B cell (primary cell): ENCODE measurements at regions not wholly inside any gene's neighbourhood (a gene's known extent, or its start where the extent isn't known, plus 50 kb on each side); places are given as distances from the start of the nearest gene placed in this dataset.

Experiments used
- ATAC-seq: fragments of 200-7000 bp; cut with Tn5 transposase; one replicate; pipeline ENCODE4 v1.10.0; 2021; ENCODE audit warnings: low read depth, mild to moderate bottlenecking, moderate number of reproducible peaks, moderate library complexity
- CTCF ChIA-PET: fragments of 350-600 bp; sonication (Branson Sonifier 250); formaldehyde crosslinking; loops from one replicate; lab custom pipeline; 2021; ENCODE audit warnings: antibody characterized with exemption, inconsistent platforms; lab: Charles Lee
- POLR2A ChIA-PET: fragments of 350-600 bp; sonication (Branson Sonifier 250); formaldehyde crosslinking; loops from one replicate; lab custom pipeline; 2021; ENCODE audit warnings: antibody characterized with exemption; lab: Charles Lee
- DNase-seq: peaks from one replicate; pipeline ENCODE4 v3.0.0; 2013
- H2AFZ ChIP-seq: 2 replicates; pipeline ENCODE4 v1.6.1; 2012; ENCODE audit warnings: mild to moderate bottlenecking, low read depth, low read length; ENCODE audit not compliant: insufficient read depth, poor library complexity, severe bottlenecking
- H3K27ac ChIP-seq, 2 donors: 1 replicate in 1 of 2; 2 replicates in 1 of 2; pipeline ENCODE4 v1.5.1; 2012 to 2013; ENCODE audit warnings: low read length in 2 of 2, mild to moderate bottlenecking in 2 of 2, moderate library complexity in 1 of 2
- H3K27me3 ChIP-seq, 4 experiments: fragments of 200-600 bp in 1 of 4; sonication (generic) in 1 of 4; replicated peaks in 1 of 4; 1 replicate in 2 of 4; 2 replicates in 2 of 4; pipeline versions ENCODE4 v1.6.1 to v1.7.0; 2013 to 2016; ENCODE audit warnings: low read length in 3 of 4, mild to moderate bottlenecking in 2 of 4, mixed read lengths in 1 of 4, moderate library complexity in 1 of 4; ENCODE audit not compliant: insufficient read depth in 4 of 4, control insufficient read depth in 3 of 4; ENCODE audit errors: control extremely low read depth in 1 of 4
- H3K36me3 ChIP-seq, 2 experiments: replicated peaks in 1 of 2; 1 replicate in 1 of 2; 2 replicates in 1 of 2; pipeline versions ENCODE4 v1.6.1 to v1.7.1; 2013; ENCODE audit warnings: low read length in 1 of 2; ENCODE audit not compliant: insufficient read depth in 2 of 2, control insufficient read depth in 1 of 2; ENCODE audit errors: control extremely low read depth in 1 of 2, extremely low read depth in 1 of 2
- H3K4me1 ChIP-seq, 2 donors: fragments of 200-600 bp in 1 of 2; sonication (generic) in 1 of 2; 1 replicate in 1 of 2; 2 replicates in 1 of 2; pipeline versions ENCODE4 v1.5.1 to v1.6.1; 2013 to 2017; ENCODE audit warnings: low read length in 2 of 2; ENCODE audit not compliant: control insufficient read depth in 2 of 2, insufficient read depth in 2 of 2
- H3K4me2 ChIP-seq: replicated peaks from 2 replicates; pipeline ENCODE3; 2012; ENCODE audit warnings: mild to moderate bottlenecking, low read depth, low read length; ENCODE audit not compliant: poor library complexity, severe bottlenecking
- H3K4me3 ChIP-seq, 5 experiments: fragments of 200-600 bp in 1 of 5; sonication (generic) in 1 of 5; 1 replicate in 3 of 5; 2 replicates in 2 of 5; pipeline versions ENCODE4 v1.5.1 to v1.7.0; 2011 to 2016; ENCODE audit warnings: low read length in 4 of 5, mild to moderate bottlenecking in 4 of 5, low read depth in 2 of 5, control low read depth in 1 of 5, moderate library complexity in 1 of 5; ENCODE audit not compliant: insufficient read depth in 1 of 5; ENCODE audit errors: control extremely low read depth in 1 of 5, extremely low read depth in 1 of 5
- H3K79me2 ChIP-seq: fragments of 200-600 bp; sonication (generic); one replicate; pipeline ENCODE4 v1.6.0; 2016; ENCODE audit warnings: low read length; ENCODE audit not compliant: control insufficient read depth, insufficient read depth
- H3K9ac ChIP-seq: fragments of 200-600 bp; sonication (generic); 2 replicates; pipeline ENCODE4 v1.6.1; 2017; ENCODE audit warnings: mild to moderate bottlenecking, low read length, moderate library complexity
- H3K9me3 ChIP-seq, 3 donors: one replicate each; pipeline versions ENCODE4 v1.6.1 to v1.7.1; 2013; ENCODE audit warnings: low read length in 2 of 3; ENCODE audit not compliant: control insufficient read depth in 2 of 3, insufficient read depth in 1 of 3; ENCODE audit errors: control extremely low read depth in 1 of 3
- H4K20me1 ChIP-seq: 2 replicates; pipeline ENCODE4 v1.6.0; 2012; ENCODE audit warnings: mild to moderate bottlenecking, low read length; ENCODE audit not compliant: insufficient read depth, control insufficient read depth, poor library complexity, severe bottlenecking
- H3K27ac Mint-ChIP-seq: one replicate; pipeline ENCODE4 v1.8.0; 2021; ENCODE audit warnings: mixed read lengths
- H3K27me3 Mint-ChIP-seq: one replicate; pipeline ENCODE4 v1.8.0; 2021; ENCODE audit warnings: mixed read lengths
- H3K4me1 Mint-ChIP-seq: one replicate; pipeline ENCODE4 v1.8.0; 2021; ENCODE audit warnings: mixed read lengths
- H3K4me3 Mint-ChIP-seq: one replicate; pipeline ENCODE4 v1.8.0; 2021; ENCODE audit warnings: mixed read lengths
- H3K9me3 Mint-ChIP-seq: one replicate; pipeline ENCODE4 v1.8.0; 2022; ENCODE audit warnings: mixed read lengths; ENCODE audit not compliant: insufficient read depth
- EZH2 ChIP-seq: IDR thresholded peaks from 2 replicates; pipeline ENCODE4 v1.6.1; 2012; ENCODE audit warnings: borderline replicate concordance, low read depth, mild to moderate bottlenecking, moderate library complexity, low read length; ENCODE audit not compliant: insufficient read depth, poor library complexity, severe bottlenecking
- WGBS: methylation state at CpG from one replicate; pipeline ENCODE4 v1.1.5; 2013; ENCODE audit warnings: missing lambda C conversion rate; ENCODE audit not compliant: insufficient coverage; 5-methylcytosine and 5-hydroxymethylcytosine counted together
- intact Hi-C: fragments of 100-400 bp; cut with micrococcal nuclease; formaldehyde crosslinking; loops from one replicate; pipeline ENCODE4 v1.10.0; 2022
- TF ChIP-seq, protein P1 (sequence below): fragments of 200-600 bp; IDR thresholded peaks from one replicate; pipeline ENCODE4 v1.8.0; 2022; ENCODE audit warnings: antibody characterized with exemption, mild to moderate bottlenecking

DNA sequence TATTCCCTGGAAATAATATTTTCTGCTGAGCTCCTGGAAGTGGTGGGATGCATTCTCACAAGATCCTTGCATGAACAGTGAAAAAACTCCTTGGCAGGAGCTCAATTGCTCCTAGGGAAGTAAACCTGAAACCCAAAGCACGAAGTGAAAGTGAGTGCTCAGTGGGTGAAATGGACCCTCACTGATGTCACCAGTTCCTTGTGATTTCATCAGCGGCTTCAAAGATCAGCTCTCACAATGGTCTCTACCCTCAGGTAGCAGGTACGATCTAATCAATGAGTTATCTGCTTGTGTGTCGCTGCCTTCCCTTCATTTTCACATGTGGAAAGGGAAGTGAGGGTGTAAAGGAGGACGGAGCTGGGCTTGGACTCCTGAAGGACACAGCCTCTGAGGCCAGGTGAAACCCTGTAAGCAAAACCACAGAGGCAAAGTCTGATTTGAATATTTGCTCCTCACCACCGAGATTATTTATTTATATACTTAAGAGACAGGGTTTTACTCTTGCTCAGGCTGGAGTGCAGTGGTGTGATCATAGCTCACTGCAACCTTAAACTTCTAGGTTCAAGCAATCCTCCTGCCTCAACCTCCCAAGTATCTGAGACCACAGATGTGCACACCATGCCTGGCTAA, 255.4 kb upstream of the LYZL1 start:
- CTCF ChIA-PET: no interaction called here
- ATAC-seq (no peak), DNase-seq (peak; percentile 5)
- Mint-ChIP-seq H3K9me3 (no peaks in the 10 kb centered on the region), H3K4me1 (no peaks in the 10 kb centered on the region), H3K27ac (no peak overlapping the region), H3K4me3 (peak overlapping the region; percentile 45), H3K27me3 (peaks cover 5% of the 10 kb centered on the region)
- Histone ChIP-seq H3K27me3 (no peaks in the 10 kb centered on the region), H3K36me3 (no peaks in the 10 kb centered on the region), H3K4me2 (no peak overlapping the region), H3K79me2 (no peaks in the 10 kb centered on the region), H3K9me3 (no peaks in the 10 kb centered on the region), H2AFZ (no peak overlapping the region), H3K4me1 (no peaks in the 10 kb centered on the region), H3K27ac (no peak overlapping the region), H3K4me3 (no peak overlapping the region), H3K9ac (no peak overlapping the region), H4K20me1 (no peaks in the 10 kb centered on the region)
- no peak for TF ChIP-seq EZH2
- TF ChIP-seq, protein P1, sequence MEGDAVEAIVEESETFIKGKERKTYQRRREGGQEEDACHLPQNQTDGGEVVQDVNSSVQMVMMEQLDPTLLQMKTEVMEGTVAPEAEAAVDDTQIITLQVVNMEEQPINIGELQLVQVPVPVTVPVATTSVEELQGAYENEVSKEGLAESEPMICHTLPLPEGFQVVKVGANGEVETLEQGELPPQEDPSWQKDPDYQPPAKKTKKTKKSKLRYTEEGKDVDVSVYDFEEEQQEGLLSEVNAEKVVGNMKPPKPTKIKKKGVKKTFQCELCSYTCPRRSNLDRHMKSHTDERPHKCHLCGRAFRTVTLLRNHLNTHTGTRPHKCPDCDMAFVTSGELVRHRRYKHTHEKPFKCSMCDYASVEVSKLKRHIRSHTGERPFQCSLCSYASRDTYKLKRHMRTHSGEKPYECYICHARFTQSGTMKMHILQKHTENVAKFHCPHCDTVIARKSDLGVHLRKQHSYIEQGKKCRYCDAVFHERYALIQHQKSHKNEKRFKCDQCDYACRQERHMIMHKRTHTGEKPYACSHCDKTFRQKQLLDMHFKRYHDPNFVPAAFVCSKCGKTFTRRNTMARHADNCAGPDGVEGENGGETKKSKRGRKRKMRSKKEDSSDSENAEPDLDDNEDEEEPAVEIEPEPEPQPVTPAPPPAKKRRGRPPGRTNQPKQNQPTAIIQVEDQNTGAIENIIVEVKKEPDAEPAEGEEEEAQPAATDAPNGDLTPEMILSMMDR: no peak
- POLR2A ChIA-PET: no interaction called here
- WGBS: 94% methylated on average over 3 of the region's 6 CpGs
- intact Hi-C loops: no loop called here

DNA sequence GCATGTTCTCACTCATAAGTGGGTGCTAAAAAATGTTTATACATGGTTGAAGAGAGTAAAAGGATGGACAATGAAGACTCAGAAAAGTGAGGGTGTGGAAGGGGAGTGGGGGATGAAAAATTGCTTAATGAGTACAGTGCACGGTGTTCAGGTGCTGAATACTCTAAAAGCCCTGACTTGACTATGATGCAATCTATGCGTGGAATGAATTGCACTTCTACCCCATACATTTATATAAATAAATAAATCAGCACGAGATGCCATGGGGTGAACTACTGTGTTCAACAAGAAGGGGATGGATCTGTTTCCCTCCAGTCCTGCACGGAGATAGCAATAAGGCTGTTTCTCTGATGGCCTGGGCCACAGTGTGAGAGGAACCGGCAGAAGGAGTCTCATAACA, 254.3 kb upstream of the LYZL1 start:
- Histone ChIP-seq H2AFZ (no peak overlapping the region), H3K79me2 (no peaks in the 10 kb centered on the region), H3K9ac (no peak overlapping the region), H3K4me2 (no peak overlapping the region), H3K4me3 (no peak overlapping the region), H3K36me3 (no peaks in the 10 kb centered on the region), H4K20me1 (no peaks in the 10 kb centered on the region), H3K4me1 (no peaks in the 10 kb centered on the region), H3K9me3 (no peaks in the 10 kb centered on the region), H3K27me3 (no peaks in the 10 kb centered on the region), H3K27ac (no peak overlapping the region)
- WGBS: 71% methylated on average over 2 of the region's 5 CpGs
- Mint-ChIP-seq H3K4me1 (no peaks in the 10 kb centered on the region), H3K27ac (no peak overlapping the region), H3K9me3 (no peaks in the 10 kb centered on the region), H3K27me3 (no peaks in the 10 kb centered on the region), H3K4me3 (no peak overlapping the region)
- intact Hi-C loops: no loop called here
- ATAC-seq (no peak), DNase-seq (no peak)
- ChIA-PET POLR2A (no interaction called here), CTCF (no interaction called here)
- TF ChIP-seq EZH2: no peak
- TF ChIP-seq, protein P1: no peak
